Ishikawa (cell line): ENCODE measurements at regions not wholly inside any gene's neighbourhood (a gene's known extent, or its start where the extent isn't known, plus 50 kb on each side); places are given as distances from the start of the nearest gene placed in this dataset.

ENCODE experiments used
- CEBPB ChIP-seq: IDR thresholded peaks from 2 replicates; pipeline ENCODE4 v1.6.1; 2012
- CREB1 ChIP-seq: IDR thresholded peaks from 2 replicates; pipeline ENCODE4 v1.6.1; 2012; ENCODE audit warnings: low read depth
- EGR1 ChIP-seq: IDR thresholded peaks from 2 replicates; pipeline ENCODE4 v1.6.1; 2012
- EP300 ChIP-seq: IDR thresholded peaks from 2 replicates; pipeline ENCODE4 v1.6.1; 2012; ENCODE audit warnings: borderline replicate concordance
- FOXM1 ChIP-seq: IDR thresholded peaks from 2 replicates; pipeline ENCODE4 v1.6.1; 2012; ENCODE audit warnings: low read depth, borderline replicate concordance
- NFIC ChIP-seq: IDR thresholded peaks from 2 replicates; pipeline ENCODE4 v1.6.1; 2012
- RAD21 ChIP-seq: IDR thresholded peaks from 2 replicates; pipeline ENCODE4 v1.6.1; 2012; ENCODE audit warnings: low read depth
- TAF1 ChIP-seq: IDR thresholded peaks from 2 replicates; pipeline ENCODE4 v1.6.1; 2012; ENCODE audit warnings: low read depth, mild to moderate bottlenecking
- TCF12 ChIP-seq: IDR thresholded peaks from 2 replicates; pipeline ENCODE4 v1.6.1; 2012; ENCODE audit warnings: low read depth
- TEAD4 ChIP-seq: IDR thresholded peaks from 2 replicates; pipeline ENCODE4 v1.6.1; 2012
- YY1 ChIP-seq: IDR thresholded peaks from 2 replicates; pipeline ENCODE4 v1.6.1; 2012; ENCODE audit warnings: low read depth
- ZBTB7A ChIP-seq: IDR thresholded peaks from 2 replicates; pipeline ENCODE4 v1.6.1; 2012; ENCODE audit warnings: low read depth
- TF ChIP-seq, protein P1 (sequence below): IDR thresholded peaks from 2 replicates; pipeline ENCODE4 v1.6.1; 2012; ENCODE audit warnings: low read depth, mild to moderate bottlenecking
- TF ChIP-seq, protein P2 (sequence below): IDR thresholded peaks from 2 replicates; pipeline ENCODE4 v1.6.1; 2012
- TF ChIP-seq, protein P3 (sequence below): IDR thresholded peaks from 2 replicates; pipeline ENCODE4 v1.6.1; 2012

DNA sequence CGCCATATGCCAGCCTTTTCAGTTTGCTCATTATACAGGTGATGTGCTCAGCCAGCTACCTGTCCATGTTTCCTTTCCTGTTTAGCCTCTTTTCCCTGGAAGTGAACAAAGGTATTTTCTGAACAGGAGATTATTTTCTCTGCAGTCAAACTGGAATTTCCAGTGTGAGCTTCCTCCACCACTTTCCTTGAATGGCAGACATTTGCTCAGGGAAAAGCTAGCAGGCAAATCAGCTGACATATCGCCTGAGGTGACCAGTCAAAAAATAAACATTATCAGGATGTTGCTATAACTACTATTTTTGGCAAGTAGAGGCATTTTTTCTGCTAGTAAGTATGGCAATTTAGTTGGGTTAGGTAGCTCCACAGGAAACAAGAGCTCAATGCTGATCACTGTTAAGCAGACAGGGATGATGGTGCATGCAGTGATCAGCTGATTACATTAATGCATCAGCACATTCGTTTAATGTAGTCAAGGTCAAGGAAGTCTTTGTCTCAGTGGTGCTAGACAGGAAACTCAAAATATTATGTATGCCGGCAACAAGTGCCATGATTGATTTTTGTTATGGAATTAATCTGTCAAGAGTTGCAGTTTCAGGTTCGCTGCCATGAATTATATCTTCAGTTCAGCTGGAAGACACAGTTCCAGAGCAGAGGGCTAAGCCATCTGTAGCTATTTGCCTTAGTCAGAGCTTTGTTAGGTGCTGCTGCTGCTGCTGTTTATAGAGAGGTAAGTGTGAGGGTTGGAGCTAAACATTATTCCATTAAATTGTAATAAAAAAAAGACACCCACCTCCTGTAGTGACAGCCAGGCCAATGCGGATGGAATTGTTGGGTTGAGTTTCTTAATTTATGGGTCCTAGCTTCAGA is 179.7 kb upstream of the ST6GALNAC5 start:
- TF ChIP-seq TCF12 (no peak), TAF1 (no peak), TEAD4 (no peak), CEBPB (no peak), FOXM1 (no peak), CREB1 (no peak), EGR1 (no peak), NFIC (no peak), EP300 (no peak)

DNA sequence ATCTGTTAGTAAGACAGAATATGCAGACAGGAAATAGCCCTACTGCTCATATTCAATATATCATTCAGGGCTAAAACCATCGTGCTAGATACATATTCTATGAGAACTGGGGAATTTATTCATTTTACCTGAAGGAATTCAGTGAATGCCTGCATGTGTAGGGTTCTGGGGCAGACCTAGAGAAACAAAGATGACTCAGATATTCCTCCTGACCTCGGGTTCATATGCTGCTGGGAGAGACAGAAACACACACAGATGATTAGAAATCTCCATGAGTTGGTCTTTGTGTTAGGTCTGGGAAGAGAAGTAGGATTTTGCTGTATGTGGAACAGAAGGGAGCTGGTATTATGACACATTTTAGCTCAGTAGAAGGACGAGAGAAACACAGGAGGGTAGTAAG is 176.5 kb upstream of the ST6GALNAC5 start:
- TF ChIP-seq CEBPB (no peak), YY1 (no peak), EGR1 (no peak), FOXM1 (no peak), TEAD4 (no peak), TCF12 (no peak), TAF1 (no peak), CREB1 (no peak), ZBTB7A (no peak), EP300 (no peak), RAD21 (no peak)
- TF ChIP-seq, protein P1, sequence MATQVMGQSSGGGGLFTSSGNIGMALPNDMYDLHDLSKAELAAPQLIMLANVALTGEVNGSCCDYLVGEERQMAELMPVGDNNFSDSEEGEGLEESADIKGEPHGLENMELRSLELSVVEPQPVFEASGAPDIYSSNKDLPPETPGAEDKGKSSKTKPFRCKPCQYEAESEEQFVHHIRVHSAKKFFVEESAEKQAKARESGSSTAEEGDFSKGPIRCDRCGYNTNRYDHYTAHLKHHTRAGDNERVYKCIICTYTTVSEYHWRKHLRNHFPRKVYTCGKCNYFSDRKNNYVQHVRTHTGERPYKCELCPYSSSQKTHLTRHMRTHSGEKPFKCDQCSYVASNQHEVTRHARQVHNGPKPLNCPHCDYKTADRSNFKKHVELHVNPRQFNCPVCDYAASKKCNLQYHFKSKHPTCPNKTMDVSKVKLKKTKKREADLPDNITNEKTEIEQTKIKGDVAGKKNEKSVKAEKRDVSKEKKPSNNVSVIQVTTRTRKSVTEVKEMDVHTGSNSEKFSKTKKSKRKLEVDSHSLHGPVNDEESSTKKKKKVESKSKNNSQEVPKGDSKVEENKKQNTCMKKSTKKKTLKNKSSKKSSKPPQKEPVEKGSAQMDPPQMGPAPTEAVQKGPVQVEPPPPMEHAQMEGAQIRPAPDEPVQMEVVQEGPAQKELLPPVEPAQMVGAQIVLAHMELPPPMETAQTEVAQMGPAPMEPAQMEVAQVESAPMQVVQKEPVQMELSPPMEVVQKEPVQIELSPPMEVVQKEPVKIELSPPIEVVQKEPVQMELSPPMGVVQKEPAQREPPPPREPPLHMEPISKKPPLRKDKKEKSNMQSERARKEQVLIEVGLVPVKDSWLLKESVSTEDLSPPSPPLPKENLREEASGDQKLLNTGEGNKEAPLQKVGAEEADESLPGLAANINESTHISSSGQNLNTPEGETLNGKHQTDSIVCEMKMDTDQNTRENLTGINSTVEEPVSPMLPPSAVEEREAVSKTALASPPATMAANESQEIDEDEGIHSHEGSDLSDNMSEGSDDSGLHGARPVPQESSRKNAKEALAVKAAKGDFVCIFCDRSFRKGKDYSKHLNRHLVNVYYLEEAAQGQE = no peak
- TF ChIP-seq, protein P2, sequence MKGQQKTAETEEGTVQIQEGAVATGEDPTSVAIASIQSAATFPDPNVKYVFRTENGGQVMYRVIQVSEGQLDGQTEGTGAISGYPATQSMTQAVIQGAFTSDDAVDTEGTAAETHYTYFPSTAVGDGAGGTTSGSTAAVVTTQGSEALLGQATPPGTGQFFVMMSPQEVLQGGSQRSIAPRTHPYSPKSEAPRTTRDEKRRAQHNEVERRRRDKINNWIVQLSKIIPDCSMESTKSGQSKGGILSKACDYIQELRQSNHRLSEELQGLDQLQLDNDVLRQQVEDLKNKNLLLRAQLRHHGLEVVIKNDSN = no peak

DNA sequence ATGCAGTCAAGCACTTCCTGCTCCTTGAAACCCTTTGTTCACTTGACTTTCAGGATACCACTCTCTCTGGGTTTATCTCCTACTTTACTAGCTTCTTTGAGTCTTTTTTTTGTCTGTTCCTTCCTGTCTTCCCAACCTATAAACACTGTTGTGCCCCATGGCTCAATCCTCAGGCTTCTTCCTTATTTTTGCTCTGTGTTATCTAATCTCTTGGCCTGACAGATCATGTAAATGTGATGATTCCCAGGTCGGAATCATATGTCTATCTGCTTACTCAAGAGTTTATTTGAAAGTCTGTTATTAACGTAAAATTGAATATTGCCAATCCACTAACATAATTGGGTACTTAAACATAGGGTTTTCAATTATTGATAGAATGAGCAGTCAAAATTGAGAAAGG is 171.7 kb upstream of the ST6GALNAC5 start:
- TF ChIP-seq RAD21 (no peak), YY1 (no peak), TCF12 (no peak), CEBPB (no peak), TAF1 (no peak), EP300 (no peak), NFIC (no peak), FOXM1 (no peak), TEAD4 (no peak)
- TF ChIP-seq, protein P1 = no peak
- TF ChIP-seq, protein P3, sequence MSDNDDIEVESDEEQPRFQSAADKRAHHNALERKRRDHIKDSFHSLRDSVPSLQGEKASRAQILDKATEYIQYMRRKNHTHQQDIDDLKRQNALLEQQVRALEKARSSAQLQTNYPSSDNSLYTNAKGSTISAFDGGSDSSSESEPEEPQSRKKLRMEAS = no peak

DNA sequence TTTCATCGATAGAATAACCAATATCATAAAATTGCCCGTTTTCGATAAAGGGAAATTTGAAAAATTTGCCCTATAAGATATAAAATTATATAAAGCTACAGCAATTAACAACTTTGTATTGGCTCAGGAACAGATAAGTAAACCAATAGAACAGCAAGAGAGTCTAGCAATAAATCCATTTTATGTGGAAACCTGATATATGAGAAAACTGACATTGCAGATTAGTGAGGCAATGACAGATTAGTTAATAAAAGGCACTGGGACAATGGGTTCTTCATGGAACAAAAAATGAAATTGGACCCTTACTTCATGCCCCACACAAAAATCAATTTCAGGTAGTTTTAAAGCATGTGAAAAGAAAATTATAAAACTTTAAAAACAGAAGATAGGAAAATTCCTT is 169.9 kb upstream of the ST6GALNAC5 start:
- TF ChIP-seq TCF12 (no peak), RAD21 (no peak), TAF1 (no peak), NFIC (no peak), YY1 (no peak), CREB1 (no peak)

DNA sequence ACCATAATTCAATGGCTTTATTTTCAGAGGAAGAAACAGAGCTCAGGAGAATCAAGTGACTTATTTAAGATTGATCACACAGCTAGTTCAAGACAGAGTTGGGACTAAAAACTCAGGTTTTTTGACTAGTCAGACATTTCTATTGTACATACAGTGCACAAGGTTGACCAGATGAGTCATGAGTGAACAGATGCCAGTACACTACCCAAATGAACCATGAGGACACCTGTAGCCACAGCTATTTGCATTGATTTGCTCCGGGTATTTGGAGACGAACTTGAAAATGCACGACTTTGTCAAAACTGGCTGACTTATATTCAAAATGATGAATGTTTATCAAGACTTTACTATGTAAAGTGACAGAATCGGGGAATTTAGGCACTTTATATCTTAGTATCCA is 161.7 kb upstream of the ST6GALNAC5 start:
- TF ChIP-seq TCF12 (no peak), TEAD4 (no peak), ZBTB7A (no peak), CEBPB (no peak), TAF1 (no peak), NFIC (no peak), YY1 (no peak), EP300 (no peak), FOXM1 (no peak)
- TF ChIP-seq, protein P2 = no peak
- TF ChIP-seq, protein P3 = no peak

DNA sequence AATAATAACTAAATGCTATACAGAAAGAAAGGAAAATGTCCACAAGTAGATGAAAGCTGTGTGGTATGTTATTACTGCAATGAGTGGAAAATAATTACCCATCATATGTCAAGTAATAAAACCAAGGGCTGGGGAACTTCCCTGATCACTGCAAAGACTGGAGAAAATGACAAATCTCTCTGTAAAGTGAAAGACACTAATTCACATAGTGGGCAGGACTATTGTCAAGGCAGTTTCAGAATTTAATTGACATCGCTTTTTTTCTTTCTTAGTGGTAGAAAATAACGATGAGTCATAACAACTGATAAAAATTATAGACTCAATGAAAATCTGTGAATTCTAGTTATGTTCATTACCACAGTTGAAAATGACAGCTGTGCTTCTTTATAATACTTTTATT is 153.7 kb upstream of the ST6GALNAC5 start:
- no peak for TF ChIP-seq EGR1
- no peak for TF ChIP-seq CREB1
- TF ChIP-seq, protein P2 = no peak
- no peak for TF ChIP-seq ZBTB7A
- no peak for TF ChIP-seq RAD21
